ENCODE measurements at regions not wholly inside any gene's neighbourhood (a gene's known extent, or its start where the extent isn't known, plus 50 kb on each side); places are given as distances from the start of the nearest gene placed in this dataset.

- Histone ChIP-seq H3K36me3 (ENCODE audit: control insufficient read depth, insufficient read depth, low read length) (no peaks in the 10 kb centered on the region), H3K4me3 (replicated peaks; ENCODE audit: low read depth, low read length) (no peak overlapping the region), H3K27me3 (replicated peaks; ENCODE audit: control insufficient read depth, insufficient read depth, low read length) (no peaks in the 10 kb centered on the region)
- DNase-seq (ENCODE audit: extremely low read depth, insufficient read length): no peak
- TF ChIP-seq CTCF (IDR thresholded peaks at IDR 0.05; ENCODE audit: insufficient read depth, low read length, poor library complexity, severe bottlenecking): no peak
These were observed 91.4 kb upstream of the ZPBP start for GRCh38 chr7:50184271-50184990.

GRCh38 chr7:50182759-50183158, 89.7 kb upstream of the ZPBP start:
- Histone ChIP-seq H3K36me3 (ENCODE audit: control insufficient read depth, insufficient read depth, low read length) (no peaks in the 10 kb centered on the region), H3K27me3 (replicated peaks; ENCODE audit: control insufficient read depth, insufficient read depth, low read length) (no peaks in the 10 kb centered on the region), H3K4me3 (replicated peaks; ENCODE audit: low read depth, low read length) (no peak overlapping the region)
- no peak for DNase-seq (ENCODE audit: extremely low read depth, insufficient read length)
- TF ChIP-seq CTCF (IDR thresholded peaks at IDR 0.05; ENCODE audit: insufficient read depth, low read length, poor library complexity, severe bottlenecking): no peak

DNA sequence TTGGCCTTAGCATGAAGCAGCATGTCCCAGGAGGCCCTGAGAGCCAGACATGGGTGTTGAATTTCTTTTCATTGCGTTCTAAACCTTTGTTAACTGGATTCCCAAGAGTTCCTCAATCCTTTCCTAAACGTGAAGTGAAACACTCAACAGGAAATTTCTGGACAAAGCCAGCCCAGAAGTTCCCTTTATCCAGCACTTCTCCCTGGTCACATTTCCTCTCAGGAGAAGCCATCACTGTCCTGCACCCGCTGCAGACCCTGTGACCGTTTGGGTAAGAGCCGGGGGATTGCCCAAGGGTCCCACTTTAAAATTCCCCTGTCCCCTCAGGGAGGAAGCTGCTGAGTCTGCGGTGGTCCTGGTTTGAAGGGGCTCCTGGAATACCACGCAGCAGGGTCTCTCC, 88.0 kb upstream of the ZPBP start:
- Histone ChIP-seq H3K27me3 (replicated peaks; ENCODE audit: control insufficient read depth, insufficient read depth, low read length) (no peaks in the 10 kb centered on the region), H3K4me3 (replicated peaks; ENCODE audit: low read depth, low read length) (no peak overlapping the region), H3K36me3 (ENCODE audit: control insufficient read depth, insufficient read depth, low read length) (no peaks in the 10 kb centered on the region)
- no peak for TF ChIP-seq CTCF (IDR thresholded peaks at IDR 0.05; ENCODE audit: insufficient read depth, low read length, poor library complexity, severe bottlenecking)
- no peak for DNase-seq (ENCODE audit: extremely low read depth, insufficient read length)

- no peak for TF ChIP-seq CTCF (IDR thresholded peaks at IDR 0.05; ENCODE audit: insufficient read depth, low read length, poor library complexity, severe bottlenecking)
- DNase-seq (ENCODE audit: extremely low read depth, insufficient read length): no peak
- no peaks in the 10 kb centered on the region for H3K27me3 ChIP-seq (replicated peaks; ENCODE audit: control insufficient read depth, insufficient read depth, low read length)
- H3K4me3 ChIP-seq (replicated peaks; ENCODE audit: low read depth, low read length): no peak overlapping the region
- no peaks in the 10 kb centered on the region for H3K36me3 ChIP-seq (ENCODE audit: control insufficient read depth, insufficient read depth, low read length)
These were observed 85.1 kb upstream of the ZPBP start for GRCh38 chr7:50178166-50178565.

GRCh38 chr7:50174948-50175347, 81.9 kb upstream of the ZPBP start:
- no peaks in the 10 kb centered on the region for H3K27me3 ChIP-seq (replicated peaks; ENCODE audit: control insufficient read depth, insufficient read depth, low read length)
- no peak overlapping the region for H3K4me3 ChIP-seq (replicated peaks; ENCODE audit: low read depth, low read length)
- no peak for DNase-seq (ENCODE audit: extremely low read depth, insufficient read length)
- no peak for TF ChIP-seq CTCF (IDR thresholded peaks at IDR 0.05; ENCODE audit: insufficient read depth, low read length, poor library complexity, severe bottlenecking)
- no peaks in the 10 kb centered on the region for H3K36me3 ChIP-seq (ENCODE audit: control insufficient read depth, insufficient read depth, low read length)
